HG02938 (cell line): ENCODE measurements at regions not wholly inside any gene's neighbourhood (a gene's known extent, or its start where the extent isn't known, plus 50 kb on each side); places are given as distances from the start of the nearest gene placed in this dataset.

ENCODE experiments used
- ATAC-seq: cut with Tn5 transposase; IDR thresholded peaks from one replicate; pipeline ENCODE4 v1.9.1; 2021; ENCODE audit warnings: mild to moderate bottlenecking, moderate library complexity; ENCODE audit not compliant: unreplicated experiment

DNA sequence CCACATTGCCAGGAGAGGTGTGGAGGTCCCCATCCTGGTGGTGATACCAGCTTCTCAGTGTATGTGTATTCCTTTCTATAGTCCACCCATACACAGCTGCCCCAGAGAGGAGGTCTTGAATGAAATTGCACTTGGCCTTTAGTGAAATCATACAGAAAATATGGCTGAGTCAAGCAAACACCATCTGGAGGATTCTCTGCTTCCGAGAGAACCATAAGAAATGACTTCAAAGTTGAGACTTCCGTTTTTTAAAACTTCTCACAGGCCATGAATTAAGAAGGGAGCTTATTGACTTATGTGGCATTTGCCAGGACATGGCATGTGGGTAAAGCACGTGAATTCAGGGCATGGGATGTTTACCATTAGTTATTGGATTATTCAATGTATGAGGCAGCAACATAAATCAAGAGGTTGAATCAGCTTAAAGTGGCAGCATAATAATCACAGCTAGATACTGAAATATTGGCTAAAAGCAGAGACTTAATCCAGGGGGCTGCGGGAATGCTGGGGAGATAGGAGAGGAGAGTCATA, 119.1 kb upstream of the MTNR1B start:
- ATAC-seq: no peak

DNA sequence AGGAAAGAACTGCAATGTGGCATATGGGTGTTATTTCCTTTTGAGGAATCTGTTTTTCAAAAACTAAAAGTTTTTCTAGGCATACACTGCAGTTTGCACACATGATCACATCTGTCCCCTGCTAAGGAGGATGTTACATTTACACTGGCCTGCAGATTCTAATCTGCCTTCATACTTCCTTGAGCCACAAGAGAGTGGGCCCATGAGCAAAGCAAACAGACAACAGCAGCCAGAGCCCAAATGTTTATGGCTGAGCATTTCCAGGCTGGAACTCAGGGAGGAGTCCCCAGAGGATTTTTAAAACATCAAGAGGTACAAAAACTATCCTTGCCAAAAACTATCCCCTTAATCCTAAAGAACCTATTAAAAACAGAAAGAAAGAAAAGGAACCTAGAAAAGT, 117.2 kb upstream of the MTNR1B start:
- no peak for ATAC-seq

DNA sequence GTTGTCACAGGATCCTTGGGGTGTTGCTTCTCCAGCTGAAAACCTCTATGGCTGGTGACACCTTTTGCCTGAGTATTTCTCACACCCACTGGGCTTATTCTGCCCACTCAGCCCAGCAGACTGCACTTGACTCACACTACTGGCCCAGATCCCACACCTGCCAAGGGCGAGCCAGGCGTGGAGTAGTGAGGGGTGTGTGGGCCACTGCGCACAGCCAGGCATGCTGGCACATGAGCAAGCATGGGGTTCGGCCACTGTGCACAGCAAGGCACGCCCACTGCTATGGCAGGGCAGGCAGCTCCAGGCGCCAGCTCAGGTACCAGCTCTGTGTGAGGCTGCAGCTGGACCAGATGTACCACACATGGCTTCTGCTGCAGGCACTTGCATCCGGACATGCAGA, 116.5 kb upstream of the MTNR1B start:
- no peak for ATAC-seq

DNA sequence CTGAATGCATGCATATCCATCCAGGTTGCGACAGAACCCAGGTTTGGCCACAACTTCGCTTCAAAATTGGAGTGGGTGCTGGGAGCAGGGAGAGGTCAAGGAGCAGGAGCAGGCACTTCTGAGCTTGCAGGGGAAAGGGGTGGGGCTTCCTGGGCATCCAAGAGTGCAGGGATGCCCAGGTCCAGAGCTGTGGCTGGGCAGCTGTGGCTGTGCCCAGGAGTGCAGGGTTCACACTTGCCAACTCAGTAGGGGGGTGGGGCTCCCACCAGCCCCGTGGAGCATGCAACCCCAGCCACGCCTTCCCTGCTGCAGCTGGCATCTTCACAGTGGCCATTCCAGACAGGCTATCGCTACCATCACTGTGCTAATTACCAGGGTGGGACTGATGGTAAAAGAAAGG, 115.3 kb upstream of the MTNR1B start:
- ATAC-seq: no peak

DNA sequence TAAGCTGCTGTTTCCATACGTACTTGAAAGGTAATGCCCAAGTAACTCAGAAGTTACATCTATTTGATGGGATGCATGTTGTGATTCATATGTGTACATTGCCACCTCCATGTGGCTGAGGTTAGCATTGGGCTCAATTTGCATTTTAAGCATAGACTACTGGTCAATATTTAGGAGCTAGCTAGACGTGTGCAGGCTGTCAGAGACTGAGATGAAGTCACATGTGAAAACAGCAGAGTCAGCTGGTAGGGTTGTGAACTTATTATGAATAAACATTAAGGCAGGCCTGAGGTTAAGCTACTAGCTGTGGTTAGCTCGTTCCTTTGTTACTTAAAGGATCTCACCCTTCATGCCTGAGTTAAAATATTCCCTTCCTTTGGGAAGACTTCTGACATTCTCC, 114.5 kb upstream of the MTNR1B start:
- no peak for ATAC-seq

DNA sequence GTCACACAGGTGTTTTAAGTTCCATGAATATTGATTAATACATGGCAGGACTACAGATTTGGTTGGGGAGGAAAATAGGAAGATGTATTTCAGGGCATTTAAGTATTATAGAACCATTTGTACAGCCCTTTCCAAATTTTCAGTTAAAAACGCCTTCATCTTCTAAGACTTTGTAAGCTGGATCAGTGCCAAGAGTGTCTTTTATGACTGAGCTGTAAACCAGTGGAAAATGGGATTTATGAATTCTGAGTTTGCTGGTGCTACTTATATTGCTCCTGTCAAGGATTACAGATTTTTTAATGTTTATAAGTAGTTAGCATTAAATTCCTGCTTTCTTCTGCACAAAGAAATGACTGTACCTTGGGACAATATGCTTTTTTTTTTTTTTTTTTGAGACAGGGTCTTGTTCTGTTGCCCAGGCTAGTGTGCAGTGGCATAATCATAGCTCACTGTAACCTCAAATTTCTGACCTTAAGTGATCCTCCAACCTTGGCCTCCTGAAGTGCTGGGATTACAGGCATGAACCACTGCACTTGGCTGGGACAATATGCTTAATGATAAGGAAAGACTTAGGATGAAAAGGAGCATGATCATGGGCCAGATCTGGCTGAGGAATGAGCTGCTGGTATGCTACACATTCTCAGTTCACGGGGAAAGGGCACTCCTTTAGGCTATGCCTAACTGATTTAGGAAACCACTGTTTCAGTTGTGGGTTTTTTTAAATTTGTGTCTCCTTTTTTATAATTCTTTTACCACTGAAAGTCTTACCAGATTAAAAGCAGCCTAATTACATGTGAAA, 113.6 kb upstream of the MTNR1B start:
- no peak for ATAC-seq

DNA sequence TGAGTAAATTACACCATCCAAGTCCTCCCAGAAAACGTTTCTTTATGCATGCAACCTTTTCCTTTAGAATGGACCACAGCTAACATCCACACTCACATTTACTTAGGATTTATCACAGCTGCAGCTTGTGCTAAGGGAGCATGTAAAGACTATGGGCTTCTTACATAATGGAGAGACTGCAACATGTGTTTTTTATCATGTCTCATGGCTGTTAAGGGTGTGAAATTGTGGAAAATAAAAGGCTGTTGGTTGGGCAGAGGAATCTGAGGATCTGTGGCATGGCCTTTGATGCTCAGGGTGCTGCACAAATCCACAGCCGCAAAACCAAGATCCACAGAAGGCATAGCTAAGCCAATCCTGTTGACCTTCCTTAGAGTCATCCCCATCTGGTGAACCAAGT, 112.0 kb upstream of the MTNR1B start:
- ATAC-seq: no peak

DNA sequence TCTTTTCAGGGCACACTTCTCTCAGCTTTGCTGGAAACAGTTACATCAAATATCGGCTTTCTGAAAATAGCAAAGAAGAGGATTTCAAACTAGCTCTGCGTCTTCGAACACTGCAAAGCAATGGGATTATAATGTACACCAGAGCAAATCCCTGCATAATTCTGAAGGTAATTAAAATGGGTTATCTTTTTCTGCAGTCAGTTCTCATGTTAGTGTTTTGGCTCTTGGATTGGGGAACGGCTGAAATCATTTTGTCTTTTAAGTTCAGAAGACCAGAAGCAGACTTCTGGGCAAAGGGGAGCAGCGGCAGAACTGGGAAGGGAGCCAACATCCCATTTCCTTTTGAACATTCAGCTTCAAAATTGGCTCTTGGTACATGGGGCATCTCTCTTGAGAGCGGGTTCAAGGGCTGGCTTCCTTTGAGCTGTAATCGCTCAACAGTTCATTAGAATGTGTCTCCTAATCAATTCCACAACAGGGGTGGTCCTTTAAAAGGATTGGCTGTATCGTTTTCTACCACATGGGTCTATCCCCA, 110.2 kb upstream of the MTNR1B start:
- ATAC-seq: no peak

DNA sequence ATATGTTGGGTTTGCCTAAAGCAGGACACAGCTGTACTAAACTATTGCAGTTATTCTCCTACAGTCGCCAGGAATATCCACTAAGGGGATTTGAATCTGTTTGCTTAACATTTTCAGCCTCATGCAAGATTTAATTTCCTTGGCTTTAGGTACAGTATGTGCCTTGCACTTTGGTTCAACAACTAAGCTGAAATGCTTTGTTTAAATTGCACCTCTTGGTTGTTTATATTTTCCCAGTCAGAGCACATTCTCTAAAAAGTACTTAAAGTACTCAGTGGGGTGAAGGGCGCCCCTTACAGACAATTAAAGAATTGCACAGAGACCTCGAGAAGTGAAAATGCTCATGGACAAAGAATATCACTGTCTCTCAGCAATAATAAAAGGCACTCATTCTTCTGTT, 107.8 kb upstream of the MTNR1B start:
- ATAC-seq: no peak

DNA sequence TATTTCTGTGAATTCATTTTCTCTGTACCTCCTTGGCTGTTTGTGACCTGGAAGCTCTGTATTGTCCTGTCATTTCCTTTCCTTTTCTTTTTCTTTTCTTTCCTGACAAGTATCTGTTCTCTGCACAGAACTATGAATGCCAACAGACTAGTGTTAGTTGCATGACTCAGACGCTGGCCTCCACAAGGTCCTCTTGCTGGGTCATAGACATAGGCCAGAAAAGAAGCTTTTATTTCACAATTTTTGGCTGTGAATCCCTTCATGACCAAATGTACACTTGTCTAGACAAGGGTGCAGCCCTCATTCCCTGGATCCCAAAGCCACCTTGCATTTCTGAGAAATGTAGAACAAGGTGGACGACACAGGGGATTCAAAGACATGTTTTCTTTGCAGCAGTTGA, 104.1 kb upstream of the MTNR1B start:
- no peak for ATAC-seq

DNA sequence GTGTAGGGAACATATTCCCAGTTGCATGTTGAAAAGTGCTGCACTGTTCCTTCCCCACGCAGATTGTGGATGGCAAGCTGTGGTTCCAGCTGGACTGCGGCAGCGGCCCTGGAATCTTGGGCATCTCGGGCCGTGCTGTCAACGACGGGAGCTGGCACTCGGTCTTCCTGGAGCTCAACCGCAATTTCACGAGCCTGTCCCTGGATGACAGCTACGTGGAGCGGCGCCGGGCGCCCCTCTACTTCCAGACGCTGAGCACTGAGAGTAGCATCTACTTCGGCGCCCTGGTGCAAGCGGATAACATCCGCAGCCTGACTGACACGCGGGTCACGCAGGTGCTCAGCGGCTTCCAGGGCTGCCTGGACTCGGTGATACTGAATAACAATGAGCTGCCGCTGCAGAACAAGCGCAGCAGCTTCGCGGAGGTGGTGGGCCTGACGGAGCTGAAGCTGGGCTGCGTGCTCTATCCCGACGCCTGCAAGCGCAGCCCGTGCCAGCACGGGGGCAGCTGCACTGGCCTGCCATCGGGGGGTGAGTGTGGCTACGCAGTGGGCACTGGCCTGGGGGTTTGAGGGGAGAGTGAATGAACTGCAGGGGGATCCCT, 102.7 kb upstream of the MTNR1B start:
- no peak for ATAC-seq

DNA sequence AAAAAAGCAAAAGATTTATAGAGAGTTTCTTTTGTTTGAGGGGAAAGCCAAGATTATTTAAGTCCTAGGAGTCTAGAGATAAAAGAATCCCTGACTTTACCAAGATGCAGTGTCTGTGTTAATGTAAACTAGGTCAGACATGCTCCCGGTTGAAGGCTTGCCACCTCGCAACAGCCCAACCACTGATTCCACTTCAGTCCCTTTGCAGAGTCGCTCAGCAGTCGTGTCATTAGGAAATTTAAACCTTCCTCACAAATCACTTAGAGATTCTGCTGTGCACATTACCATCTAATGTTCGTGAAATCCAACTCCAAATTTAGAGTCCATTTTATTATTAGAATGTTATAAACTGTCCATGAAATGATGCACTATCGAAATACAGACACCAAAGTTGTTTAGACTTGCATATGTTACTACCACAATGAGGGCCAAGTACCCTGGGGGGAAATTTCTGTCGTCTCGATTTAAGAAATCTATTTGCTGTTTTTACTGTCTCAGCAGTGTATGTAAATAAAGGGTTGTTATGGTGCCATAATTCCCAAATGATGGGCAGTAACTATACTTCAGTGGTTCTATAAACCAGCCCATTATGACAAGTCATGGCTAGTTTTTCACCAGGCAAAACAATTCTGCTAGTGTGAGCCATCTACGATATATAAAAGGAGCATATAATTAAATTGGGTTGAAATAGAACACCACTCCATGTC, 101.4 kb upstream of the MTNR1B start:
- ATAC-seq: no peak

DNA sequence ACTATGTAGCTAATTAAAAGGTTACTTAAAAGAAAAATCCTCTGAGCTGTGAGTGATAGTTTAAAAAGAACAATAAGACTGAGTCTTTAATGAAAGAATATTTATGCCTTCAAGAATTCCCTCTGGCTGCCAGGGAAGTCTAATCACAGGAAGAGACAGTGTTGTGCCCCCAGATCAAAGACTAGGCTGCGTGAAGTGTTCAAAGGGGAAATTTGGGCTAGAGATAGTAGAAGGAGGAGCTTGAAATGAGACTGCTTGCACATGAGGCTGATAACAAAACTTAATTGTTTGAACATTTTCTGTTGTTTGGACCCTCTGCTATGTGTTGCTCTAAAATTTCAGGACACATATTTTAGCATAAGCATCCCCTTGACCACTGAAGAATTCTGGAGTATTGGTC, 99.7 kb upstream of the MTNR1B start:
- no peak for ATAC-seq

DNA sequence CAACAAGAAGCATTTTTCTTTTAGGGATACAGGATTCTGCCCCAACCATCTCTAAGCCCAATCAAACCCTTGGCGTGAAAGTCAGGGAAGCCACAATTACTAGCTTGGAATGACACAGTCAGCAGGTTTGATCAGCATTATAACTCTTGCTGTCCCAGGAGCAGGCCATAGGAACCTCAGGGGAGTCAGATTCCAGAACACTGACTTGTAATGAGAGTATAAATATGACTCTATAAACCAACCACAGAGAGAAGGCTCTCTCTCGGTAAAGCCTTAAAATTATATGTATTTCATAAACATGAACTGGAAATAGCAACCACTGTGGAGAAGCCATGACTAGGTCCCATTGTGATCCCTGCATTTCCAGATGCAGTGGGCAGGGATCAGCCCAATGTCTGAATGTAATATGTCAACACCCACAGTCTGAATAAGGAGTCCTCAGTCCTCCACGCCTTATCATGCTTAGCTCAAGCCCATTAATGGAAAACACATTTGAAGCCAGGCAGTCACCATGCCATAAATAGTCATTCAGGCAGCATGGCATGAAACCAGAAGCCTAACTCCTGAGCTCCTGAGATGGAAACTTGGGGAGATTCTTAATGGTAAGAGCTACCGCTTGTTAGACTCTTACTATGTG, 99.1 kb upstream of the MTNR1B start:
- ATAC-seq: no peak

DNA sequence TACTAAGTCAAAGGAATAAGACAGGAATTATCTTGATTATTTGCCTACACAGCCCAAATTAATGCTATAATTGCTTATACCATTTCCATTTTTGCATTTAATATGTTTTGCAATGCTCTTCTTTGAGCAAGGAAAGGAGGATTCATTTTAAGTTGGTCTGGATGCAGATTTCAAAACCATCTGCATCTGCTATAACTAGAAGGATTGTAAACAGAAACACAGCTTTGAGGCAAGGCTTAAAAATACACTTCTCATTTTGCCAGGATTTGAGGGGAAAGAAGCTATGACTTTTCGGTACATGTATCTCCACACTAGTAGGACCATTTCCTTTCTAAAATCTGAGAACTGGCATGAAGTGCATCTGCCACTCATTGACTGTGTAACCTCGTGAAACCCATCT, 95.9 kb upstream of the MTNR1B start:
- no peak for ATAC-seq

DNA sequence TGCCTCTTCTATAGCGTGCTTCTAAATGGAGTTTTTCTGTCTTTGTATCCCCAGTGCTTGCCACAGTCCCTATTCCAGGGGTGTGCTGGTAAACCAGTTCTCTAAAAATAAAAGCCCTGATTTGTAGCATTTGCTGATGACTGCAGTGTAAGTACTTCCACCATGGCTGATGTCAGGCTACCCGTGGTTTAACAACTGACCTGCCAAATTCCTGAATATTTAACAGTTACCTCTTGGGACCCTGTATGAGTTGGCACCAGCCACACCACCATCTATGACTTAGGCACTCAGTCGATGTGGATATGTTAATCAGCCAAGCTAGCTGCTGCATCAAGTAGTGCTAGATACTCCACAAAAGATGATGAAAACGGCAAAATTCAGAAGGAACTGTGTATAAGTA, 94.0 kb upstream of the MTNR1B start:
- ATAC-seq: no peak

DNA sequence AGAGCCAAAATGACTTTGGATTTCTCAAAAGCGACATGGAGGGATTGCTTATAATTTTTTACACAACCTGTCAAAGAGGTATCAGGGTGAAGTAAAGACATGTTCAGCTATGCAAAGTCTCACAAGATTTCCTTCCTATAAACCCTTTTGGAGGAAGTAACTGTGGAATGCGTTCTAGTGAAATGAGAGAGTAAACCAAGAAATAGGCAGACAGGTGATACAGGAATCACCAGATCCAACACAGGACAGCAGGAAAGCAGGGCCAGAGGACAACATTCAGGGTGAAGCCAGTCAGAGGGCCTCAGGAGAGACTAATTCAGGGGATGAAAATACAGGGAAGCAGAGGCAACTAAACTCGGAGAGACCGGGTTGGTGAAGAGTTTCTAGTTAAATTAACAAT, 90.4 kb upstream of the MTNR1B start:
- ATAC-seq: no peak

DNA sequence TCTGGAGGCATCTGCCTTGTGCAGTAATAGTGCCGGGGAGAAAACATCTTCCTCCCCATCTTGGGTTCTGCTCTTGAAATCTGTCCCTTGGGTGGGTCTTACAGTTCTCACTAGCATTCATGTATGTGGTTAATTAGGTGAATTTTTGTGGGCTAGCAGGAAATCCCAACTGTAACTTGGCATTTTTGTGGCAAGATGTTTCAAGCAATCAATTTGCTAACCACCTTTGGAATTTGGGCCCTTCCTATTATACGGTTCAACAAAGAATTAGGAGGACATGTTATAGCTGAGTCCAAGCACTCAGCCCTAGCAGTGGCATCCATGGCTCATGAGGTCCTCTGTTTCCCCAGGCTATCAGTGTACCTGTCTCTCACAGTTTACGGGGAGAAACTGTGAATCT, 89.1 kb upstream of the MTNR1B start:
- no peak for ATAC-seq

DNA sequence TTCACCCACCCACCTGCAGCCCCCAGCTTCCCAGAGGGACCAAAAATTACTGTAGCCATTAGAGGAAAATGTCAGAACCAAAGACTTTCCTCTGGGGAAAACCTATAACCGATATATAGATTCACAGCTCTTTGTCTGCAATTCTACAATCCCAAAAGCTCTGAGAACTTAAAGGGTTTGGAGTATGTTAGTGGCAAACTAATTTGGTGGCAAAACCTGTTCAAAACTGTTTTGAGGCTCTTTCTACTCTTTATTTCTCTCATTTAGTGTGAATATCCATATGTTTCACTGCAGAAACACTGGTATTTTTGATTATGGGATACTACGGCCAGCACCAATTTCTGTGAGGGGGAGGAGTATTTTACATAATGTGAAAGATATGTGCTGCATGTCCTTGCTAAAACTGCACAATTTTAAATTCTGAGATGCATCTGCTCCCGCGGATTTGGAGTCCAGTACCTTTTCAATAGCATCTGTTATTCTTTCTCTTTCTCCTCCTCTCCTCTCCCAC, 87.5 kb upstream of the MTNR1B start:
- no peak for ATAC-seq

DNA sequence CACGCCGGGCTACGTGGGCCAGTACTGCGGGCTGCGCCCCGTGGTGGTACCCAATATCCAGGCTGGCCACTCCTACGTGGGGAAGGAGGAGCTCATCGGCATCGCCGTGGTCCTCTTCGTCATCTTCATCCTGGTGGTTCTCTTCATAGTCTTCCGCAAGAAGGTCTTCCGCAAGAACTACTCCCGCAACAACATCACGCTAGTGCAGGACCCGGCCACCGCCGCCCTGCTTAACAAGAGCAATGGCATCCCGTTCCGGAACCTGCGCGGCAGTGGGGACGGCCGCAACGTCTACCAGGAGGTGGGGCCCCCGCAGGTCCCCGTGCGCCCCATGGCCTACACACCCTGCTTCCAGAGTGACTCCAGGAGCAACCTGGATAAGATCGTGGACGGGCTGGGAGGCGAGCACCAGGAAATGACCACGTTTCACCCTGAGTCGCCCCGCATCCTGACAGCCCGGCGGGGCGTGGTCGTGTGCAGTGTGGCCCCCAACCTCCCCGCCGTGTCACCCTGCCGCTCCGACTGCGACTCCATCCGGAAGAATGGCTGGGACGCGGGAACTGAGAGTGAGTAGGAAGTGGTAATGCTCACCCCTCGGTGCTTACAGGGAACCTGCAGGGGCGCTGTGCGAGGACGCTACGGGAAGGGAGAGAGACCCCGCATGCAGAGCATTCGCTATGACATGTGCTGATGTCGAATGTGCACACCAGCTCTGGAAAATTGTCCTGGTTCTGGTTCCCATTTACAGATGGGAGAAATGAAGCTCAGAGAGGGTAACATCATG, 86.4 kb upstream of the MTNR1B start:
- ATAC-seq: no peak
